ENCODE measurements at regions not wholly inside any gene's neighbourhood (a gene's known extent, or its start where the extent isn't known, plus 50 kb on each side); places are given as distances from the start of the nearest gene placed in this dataset.

GRCh38 chr5:135242021-135242865 is 156.8 kb downstream of the MACROH2A1 start:
- H3K4me3 ChIP-seq (ENCODE audit: low read depth, low read length) = no peak overlapping the region
- TF ChIP-seq CTCF (IDR thresholded peaks at IDR 0.05; ENCODE audit: low read depth, low read length) = no peak

- no peak for TF ChIP-seq CTCF (IDR thresholded peaks at IDR 0.05; ENCODE audit: low read depth, low read length)
- no peak overlapping the region for H3K4me3 ChIP-seq (ENCODE audit: low read depth, low read length)
Observed at GRCh38 chr5:135241536-135241935, 157.5 kb downstream of the MACROH2A1 start.

GRCh38 chr5:135240781-135241360 is 158.2 kb downstream of the MACROH2A1 start:
- H3K4me3 ChIP-seq (ENCODE audit: low read depth, low read length) = no peak overlapping the region
- no peak for TF ChIP-seq CTCF (IDR thresholded peaks at IDR 0.05; ENCODE audit: low read depth, low read length)

GRCh38 chr5:135240283-135240633 is 158.8 kb downstream of the MACROH2A1 start:
- TF ChIP-seq CTCF (IDR thresholded peaks at IDR 0.05; ENCODE audit: low read depth, low read length) = no peak

GRCh38 chr5:135239453-135240282 is 159.4 kb downstream of the MACROH2A1 start:
- TF ChIP-seq CTCF (IDR thresholded peaks at IDR 0.05; ENCODE audit: low read depth, low read length) = no peak

More at GRCh38 chr5:135240283-135240633, 158.8 kb downstream of the MACROH2A1 start:
- no peak overlapping the region for H3K4me3 ChIP-seq (ENCODE audit: low read depth, low read length)

DNA sequence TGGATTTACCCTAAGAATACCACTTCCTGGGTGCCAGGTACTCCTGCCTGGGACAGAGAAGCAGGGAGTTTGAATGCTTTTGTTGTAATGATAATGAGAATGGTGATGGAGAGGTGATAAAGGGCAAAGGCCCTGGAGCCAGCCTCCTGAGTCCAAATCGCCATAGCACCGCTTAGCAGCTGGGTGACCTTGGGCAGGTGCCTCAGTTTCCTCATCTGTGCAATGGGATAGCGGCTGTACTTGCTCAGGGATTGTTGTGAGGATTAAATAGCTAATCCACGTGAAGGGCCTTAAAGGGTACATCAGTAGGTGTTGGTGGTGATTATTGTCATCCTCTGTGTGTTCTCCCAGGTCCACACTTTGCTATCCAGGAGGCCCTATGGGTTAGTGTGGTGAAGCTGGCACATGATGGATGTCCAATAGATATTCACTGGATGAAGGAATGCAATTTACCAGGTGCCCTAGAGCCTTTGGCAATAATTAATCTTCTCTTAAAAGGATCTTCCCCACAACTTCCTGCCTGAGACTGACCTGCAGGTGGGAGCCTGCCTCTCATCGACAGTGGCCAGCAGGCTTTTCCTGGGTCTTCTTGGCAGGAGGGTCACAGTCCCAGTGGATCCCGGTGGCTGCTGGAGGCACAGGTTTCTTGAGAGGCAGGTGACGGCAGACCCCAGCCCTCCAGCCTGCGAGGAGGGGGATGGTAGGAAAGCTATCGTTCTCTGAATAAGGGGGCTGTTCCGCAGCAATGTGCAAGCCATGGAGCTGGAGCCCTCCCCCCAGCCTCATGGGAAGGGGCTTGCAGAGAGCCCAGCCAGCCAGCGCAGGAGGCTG is 160.2 kb downstream of the MACROH2A1 start:
- no peak for TF ChIP-seq CTCF (IDR thresholded peaks at IDR 0.05; ENCODE audit: low read depth, low read length)
- H3K4me3 ChIP-seq (ENCODE audit: low read depth, low read length) = no peak overlapping the region

More at GRCh38 chr5:135239453-135240282, 159.4 kb downstream of the MACROH2A1 start:
- no peak overlapping the region for H3K4me3 ChIP-seq (ENCODE audit: low read depth, low read length)

Data from WI38 (cell line).